ENCODE measurements at regions not wholly inside any gene's neighbourhood (a gene's known extent, or its start where the extent isn't known, plus 50 kb on each side); places are given as distances from the start of the nearest gene placed in this dataset.

- Histone ChIP-seq H3K4me1 (no peaks in the 10 kb centered on the region), H3K4me3 (no peak overlapping the region), H3K9me3 (no peaks in the 10 kb centered on the region), H3K27ac (no peak overlapping the region), H3K27me3 (no peaks in the 10 kb centered on the region), H3K36me3 (no peaks in the 10 kb centered on the region)
- TF ChIP-seq POLR2A (IDR thresholded peaks at IDR 0.05), result no peak
- no peak for TF ChIP-seq CTCF (IDR thresholded peaks at IDR 0.05)
- no peak for DNase-seq
- intact Hi-C loops (cut with DNase I; ENCODE audit: low total_unique reads), result no loop called here
These were observed 599.6 kb downstream of the PSAT1 start for GRCh38 chr9:78896479-78896878.

- H3K27me3 ChIP-seq, result no peaks in the 10 kb centered on the region
- H3K36me3 ChIP-seq, result no peaks in the 10 kb centered on the region
- no peak overlapping the region for H3K4me3 ChIP-seq
- H3K4me1 ChIP-seq, result no peaks in the 10 kb centered on the region
- no peak for TF ChIP-seq POLR2A (IDR thresholded peaks at IDR 0.05)
- TF ChIP-seq CTCF (IDR thresholded peaks at IDR 0.05), result no peak
- no peaks in the 10 kb centered on the region for H3K9me3 ChIP-seq
- DNase-seq, result no peak
- intact Hi-C loops (cut with DNase I; ENCODE audit: low total_unique reads), result no loop called here
- no peak overlapping the region for H3K27ac ChIP-seq
These were observed 601.3 kb downstream of the PSAT1 start for GRCh38 chr9:78898234-78898633.

- Histone ChIP-seq H3K9me3 (no peaks in the 10 kb centered on the region), H3K36me3 (no peaks in the 10 kb centered on the region), H3K4me3 (no peak overlapping the region), H3K4me1 (no peaks in the 10 kb centered on the region), H3K27me3 (no peaks in the 10 kb centered on the region), H3K27ac (no peak overlapping the region)
- intact Hi-C loops (cut with DNase I; ENCODE audit: low total_unique reads), result no loop called here
- no peak for TF ChIP-seq POLR2A (IDR thresholded peaks at IDR 0.05)
- TF ChIP-seq CTCF (IDR thresholded peaks at IDR 0.05), result no peak
- DNase-seq, result no peak
These were observed 602.1 kb downstream of the PSAT1 start for GRCh38 chr9:78899006-78899405.

- DNase-seq, result no peak
- intact Hi-C loops (cut with DNase I; ENCODE audit: low total_unique reads), result no loop called here
- TF ChIP-seq CTCF (IDR thresholded peaks at IDR 0.05) (no peak), POLR2A (IDR thresholded peaks at IDR 0.05) (no peak)
These were observed 603.6 kb downstream of the PSAT1 start for GRCh38 chr9:78900500-78900899.

GRCh38 chr9:78902051-78902450, 605.1 kb downstream of the PSAT1 start:
- Histone ChIP-seq H3K27ac (no peak overlapping the region), H3K27me3 (no peaks in the 10 kb centered on the region)
- intact Hi-C loops (cut with DNase I; ENCODE audit: low total_unique reads), result no loop called here

More at GRCh38 chr9:78900500-78900899, 603.6 kb downstream of the PSAT1 start:
- no peak overlapping the region for H3K4me3 ChIP-seq
- no peaks in the 10 kb centered on the region for H3K4me1 ChIP-seq
- no peaks in the 10 kb centered on the region for H3K36me3 ChIP-seq
- H3K27ac ChIP-seq, result no peak overlapping the region
- no peaks in the 10 kb centered on the region for H3K9me3 ChIP-seq
- H3K27me3 ChIP-seq, result no peaks in the 10 kb centered on the region

More at GRCh38 chr9:78902051-78902450, 605.1 kb downstream of the PSAT1 start:
- H3K4me3 ChIP-seq, result no peak overlapping the region
- H3K4me1 ChIP-seq, result no peaks in the 10 kb centered on the region
- no peak for TF ChIP-seq POLR2A (IDR thresholded peaks at IDR 0.05)
- no peak for TF ChIP-seq CTCF (IDR thresholded peaks at IDR 0.05)
- DNase-seq, result no peak
- H3K36me3 ChIP-seq, result no peaks in the 10 kb centered on the region
- H3K9me3 ChIP-seq, result no peaks in the 10 kb centered on the region

All from uterus (tissue), 3 donors.